ENCODE measurements at regions not wholly inside any gene's neighbourhood (a gene's known extent, or its start where the extent isn't known, plus 50 kb on each side); places are given as distances from the start of the nearest gene placed in this dataset.

DNA sequence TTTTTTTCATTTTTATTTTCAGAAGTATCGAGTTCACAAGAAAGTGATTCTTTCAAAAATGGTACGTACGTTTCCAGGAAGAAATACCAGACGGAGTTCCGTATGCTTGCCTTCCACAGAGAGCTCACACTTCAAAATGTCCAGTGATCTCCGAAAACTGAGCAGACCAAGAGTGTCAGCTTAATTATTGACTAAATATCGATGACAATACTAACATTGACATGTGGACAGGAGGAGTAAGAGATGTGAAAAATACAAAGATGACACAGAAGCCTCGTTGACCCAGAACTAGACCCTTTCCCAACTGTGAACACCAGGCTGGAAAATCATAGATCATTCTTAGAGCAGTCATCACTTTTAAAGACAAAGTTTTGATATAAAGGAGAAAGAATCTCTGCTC lies 440.0 kb upstream of the POU3F3 start:
- H2AK5ac ChIP-seq (ENCODE audit: insufficient read length, low read length): no peak overlapping the region
- no peaks in the 10 kb centered on the region for H3K36me3 Mint-ChIP-seq (ENCODE audit: insufficient read depth in 1 of 3, low read depth in 3 of 3)

More for the DNA sequence above, 440.0 kb upstream of the POU3F3 start:
- Mint-ChIP-seq H3K4me1 (peaks cover 27 to 28% of the 10 kb centered on the region in 2 experiments), H3K27ac (no peak overlapping the region), H3K4me3 (no peak overlapping the region), H3K9me3 (no peaks in the 10 kb centered on the region), H3K27me3 (ENCODE audit: low read depth) (no peaks in the 10 kb centered on the region)
- Histone ChIP-seq H3K14ac (ENCODE audit: insufficient read depth, low read length) (no peak overlapping the region), H2BK15ac (ENCODE audit: low read depth, low read length) (no peak overlapping the region), H4K91ac (ENCODE audit: insufficient read length, low read depth, low read length) (no peak overlapping the region), H3K79me1 (ENCODE audit: insufficient read depth, low read depth, low read length, poor library complexity, severe bottlenecking) (no peaks in the 10 kb centered on the region), H2AFZ (ENCODE audit: low read length) (no peak overlapping the region), H3K9me3 (ENCODE audit: control insufficient read depth, low read depth, low read length) (no peaks in the 10 kb centered on the region), H3K27ac (ENCODE audit: insufficient read length, low read depth, low read length) (no peak overlapping the region), H3K18ac (ENCODE audit: insufficient read length, low read depth, low read length) (no peak overlapping the region), H4K8ac (replicated peaks; ENCODE audit: insufficient read length, low read depth, low read length) (no peak overlapping the region), H3K4me1 (ENCODE audit: insufficient read depth, low read length) (no peaks in the 10 kb centered on the region; the same call in 1 of the 2 replicates), H2BK12ac (ENCODE audit: insufficient read length, low read depth, low read length) (no peak overlapping the region), H2BK120ac (ENCODE audit: low read depth, low read length, poor library complexity, severe bottlenecking) (no peak overlapping the region), H3K79me2 (ENCODE audit: insufficient read depth, low read length) (no peaks in the 10 kb centered on the region), H3K56ac (ENCODE audit: insufficient read length, low read depth, low read length) (no peak overlapping the region), H4K5ac (ENCODE audit: insufficient read length, low read depth, low read length) (no peak overlapping the region), H3K4ac (ENCODE audit: low read depth, low read length) (no peak overlapping the region), H3K27me3 (ENCODE audit: insufficient read depth, low read length) (no peaks in the 10 kb centered on the region), H3K23me2 (ENCODE audit: insufficient read length, low read depth, low read length, poor library complexity, severe bottlenecking) (no peaks in the 10 kb centered on the region), H2BK20ac (ENCODE audit: low read depth, low read length, poor library complexity, severe bottlenecking) (no peak overlapping the region), H3K9ac (ENCODE audit: extremely low read depth, insufficient read length, low read length) (no peak overlapping the region), H3T11ph (ENCODE audit: low read length) (no peak overlapping the region), H2BK5ac (ENCODE audit: insufficient read length, low read length) (no peak overlapping the region), H3K4me2 (ENCODE audit: insufficient read depth, insufficient read length, low read length) (no peak overlapping the region), H4K20me1 (ENCODE audit: control insufficient read depth, insufficient read depth, insufficient read length) (no peaks in the 10 kb centered on the region), H3K23ac (ENCODE audit: insufficient read length, low read depth, low read length) (no peak overlapping the region)
- no peak for DNase-seq
- TF ChIP-seq, protein P1, sequence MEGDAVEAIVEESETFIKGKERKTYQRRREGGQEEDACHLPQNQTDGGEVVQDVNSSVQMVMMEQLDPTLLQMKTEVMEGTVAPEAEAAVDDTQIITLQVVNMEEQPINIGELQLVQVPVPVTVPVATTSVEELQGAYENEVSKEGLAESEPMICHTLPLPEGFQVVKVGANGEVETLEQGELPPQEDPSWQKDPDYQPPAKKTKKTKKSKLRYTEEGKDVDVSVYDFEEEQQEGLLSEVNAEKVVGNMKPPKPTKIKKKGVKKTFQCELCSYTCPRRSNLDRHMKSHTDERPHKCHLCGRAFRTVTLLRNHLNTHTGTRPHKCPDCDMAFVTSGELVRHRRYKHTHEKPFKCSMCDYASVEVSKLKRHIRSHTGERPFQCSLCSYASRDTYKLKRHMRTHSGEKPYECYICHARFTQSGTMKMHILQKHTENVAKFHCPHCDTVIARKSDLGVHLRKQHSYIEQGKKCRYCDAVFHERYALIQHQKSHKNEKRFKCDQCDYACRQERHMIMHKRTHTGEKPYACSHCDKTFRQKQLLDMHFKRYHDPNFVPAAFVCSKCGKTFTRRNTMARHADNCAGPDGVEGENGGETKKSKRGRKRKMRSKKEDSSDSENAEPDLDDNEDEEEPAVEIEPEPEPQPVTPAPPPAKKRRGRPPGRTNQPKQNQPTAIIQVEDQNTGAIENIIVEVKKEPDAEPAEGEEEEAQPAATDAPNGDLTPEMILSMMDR (conservative IDR thresholded peaks at IDR 0.05): no peak
- WGBS (ENCODE audit: extremely low coverage, insufficient read length, low lambda C conversion rate): no CpG with 5 or more reads among the region's 8 CpGs

All from H9 (cell line).